Progenitor cell of endocrine pancreas (in vitro differentiated cells): ENCODE measurements at regions not wholly inside any gene's neighbourhood (a gene's known extent, or its start where the extent isn't known, plus 50 kb on each side); places are given as distances from the start of the nearest gene placed in this dataset.
"Not testable (repeated sequence)": the region's sequence is repeated elsewhere in the genome, so short reads cannot be mapped to it uniquely, and the experiment has no call there.

Experiments used
- DNase-seq: peaks from one replicate; pipeline ENCODE4 v3.0.0; 2021; ENCODE audit warnings: low spot score; ENCODE audit not compliant: unreplicated experiment
- H3K27ac Mint-ChIP-seq: 2 replicates; pipeline ENCODE4 v1.8.0; 2021; ENCODE audit warnings: mild to moderate bottlenecking, moderate library complexity, mixed read lengths
- H3K27me3 Mint-ChIP-seq: 2 replicates; pipeline ENCODE4 v1.8.0; 2021; ENCODE audit warnings: mixed read lengths
- H3K36me3 Mint-ChIP-seq: 2 replicates; pipeline ENCODE4 v1.8.0; 2022; ENCODE audit warnings: mixed read lengths; ENCODE audit not compliant: insufficient read depth
- H3K4me1 Mint-ChIP-seq: 2 replicates; pipeline ENCODE4 v1.8.0; 2021; ENCODE audit warnings: low read depth, mixed read lengths
- H3K4me3 Mint-ChIP-seq: 2 replicates; pipeline ENCODE4 v1.8.0; 2021; ENCODE audit warnings: low read depth, mild to moderate bottlenecking, moderate library complexity, mixed read lengths
- H3K9me3 Mint-ChIP-seq: 2 replicates; pipeline ENCODE4 v1.8.0; 2021; ENCODE audit warnings: low read depth, mixed read lengths
- TF ChIP-seq, protein P1 (sequence below): fragments of 200-600 bp; sonication (generic); IDR thresholded peaks from one replicate; pipeline ENCODE4 v1.5.0; 2021; ENCODE audit warnings: antibody characterized with exemption, mild to moderate bottlenecking; ENCODE audit not compliant: unreplicated experiment

DNA sequence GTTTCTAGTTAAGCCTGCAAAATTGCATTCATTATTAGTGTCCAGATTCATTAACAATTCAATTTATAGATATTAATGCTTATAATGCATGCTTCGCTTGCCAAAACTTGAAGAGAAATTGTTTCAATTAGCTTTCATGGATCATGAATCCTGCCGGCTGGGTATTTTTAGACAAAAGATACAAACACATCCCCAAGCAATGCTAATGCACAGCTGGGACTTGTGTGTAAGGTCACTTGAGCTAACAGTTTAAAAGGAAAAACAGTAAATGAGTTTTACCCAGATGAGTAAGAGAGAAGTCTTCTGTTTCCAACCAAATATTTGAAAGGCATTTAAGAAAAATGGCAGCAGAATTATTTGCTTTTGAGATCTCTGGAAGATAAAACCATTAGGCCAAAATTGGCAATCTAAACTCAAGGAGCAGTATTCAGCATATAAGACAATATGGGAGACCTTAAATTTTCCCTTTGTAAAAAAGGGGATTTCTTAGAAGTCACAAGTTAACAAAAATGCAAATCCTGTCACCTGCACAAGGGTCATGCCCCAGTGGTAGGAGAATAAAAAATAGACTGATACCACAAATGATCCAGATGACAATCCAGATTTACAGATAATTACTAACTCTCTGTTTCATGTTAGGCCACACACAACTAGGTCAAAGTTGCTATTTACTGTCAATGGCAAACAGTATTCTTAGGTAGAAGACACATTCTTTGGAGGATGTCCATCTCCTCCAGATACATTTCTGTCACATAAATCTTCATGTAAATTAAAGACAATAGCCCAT, 418.4 kb upstream of the PMFBP1 start:
- H3K4me3 Mint-ChIP-seq, result no peak overlapping the region
- TF ChIP-seq, protein P1, sequence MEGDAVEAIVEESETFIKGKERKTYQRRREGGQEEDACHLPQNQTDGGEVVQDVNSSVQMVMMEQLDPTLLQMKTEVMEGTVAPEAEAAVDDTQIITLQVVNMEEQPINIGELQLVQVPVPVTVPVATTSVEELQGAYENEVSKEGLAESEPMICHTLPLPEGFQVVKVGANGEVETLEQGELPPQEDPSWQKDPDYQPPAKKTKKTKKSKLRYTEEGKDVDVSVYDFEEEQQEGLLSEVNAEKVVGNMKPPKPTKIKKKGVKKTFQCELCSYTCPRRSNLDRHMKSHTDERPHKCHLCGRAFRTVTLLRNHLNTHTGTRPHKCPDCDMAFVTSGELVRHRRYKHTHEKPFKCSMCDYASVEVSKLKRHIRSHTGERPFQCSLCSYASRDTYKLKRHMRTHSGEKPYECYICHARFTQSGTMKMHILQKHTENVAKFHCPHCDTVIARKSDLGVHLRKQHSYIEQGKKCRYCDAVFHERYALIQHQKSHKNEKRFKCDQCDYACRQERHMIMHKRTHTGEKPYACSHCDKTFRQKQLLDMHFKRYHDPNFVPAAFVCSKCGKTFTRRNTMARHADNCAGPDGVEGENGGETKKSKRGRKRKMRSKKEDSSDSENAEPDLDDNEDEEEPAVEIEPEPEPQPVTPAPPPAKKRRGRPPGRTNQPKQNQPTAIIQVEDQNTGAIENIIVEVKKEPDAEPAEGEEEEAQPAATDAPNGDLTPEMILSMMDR, result no peak

DNA sequence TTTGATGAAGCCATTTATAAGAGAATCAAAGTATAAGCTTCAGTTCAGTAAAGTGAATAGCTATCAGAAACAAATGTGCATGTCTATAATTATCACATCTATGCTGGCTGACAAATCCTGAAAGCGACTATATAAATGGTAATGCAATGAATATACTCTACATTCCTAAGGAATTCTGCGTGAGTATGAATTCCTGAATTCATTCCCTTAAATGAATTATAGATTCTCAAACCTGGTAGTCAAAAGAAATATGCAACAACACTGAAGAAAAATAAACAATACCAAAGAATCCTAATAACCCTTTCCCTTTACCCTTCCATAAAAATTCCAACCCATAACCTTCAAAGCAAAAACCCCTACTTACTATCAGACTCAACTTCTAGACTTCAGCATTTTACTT, 416.6 kb upstream of the PMFBP1 start:
- Mint-ChIP-seq H3K4me3 (no peak overlapping the region), H3K9me3 (no peaks in the 10 kb centered on the region), H3K36me3 (no peaks in the 10 kb centered on the region), H3K27me3 (no peaks in the 10 kb centered on the region), H3K27ac (no peak overlapping the region), H3K4me1 (peaks cover 2% of the 10 kb centered on the region)
- DNase-seq, result no peak
- TF ChIP-seq, protein P1, result no peak

More for the DNA sequence above, 418.4 kb upstream of the PMFBP1 start:
- DNase-seq, result no peak
- H3K4me1 Mint-ChIP-seq, result peaks cover 2% of the 10 kb centered on the region
- no peaks in the 10 kb centered on the region for H3K27me3 Mint-ChIP-seq
- H3K36me3 Mint-ChIP-seq, result no peaks in the 10 kb centered on the region
- H3K9me3 Mint-ChIP-seq, result no peaks in the 10 kb centered on the region
- no peak overlapping the region for H3K27ac Mint-ChIP-seq

DNA sequence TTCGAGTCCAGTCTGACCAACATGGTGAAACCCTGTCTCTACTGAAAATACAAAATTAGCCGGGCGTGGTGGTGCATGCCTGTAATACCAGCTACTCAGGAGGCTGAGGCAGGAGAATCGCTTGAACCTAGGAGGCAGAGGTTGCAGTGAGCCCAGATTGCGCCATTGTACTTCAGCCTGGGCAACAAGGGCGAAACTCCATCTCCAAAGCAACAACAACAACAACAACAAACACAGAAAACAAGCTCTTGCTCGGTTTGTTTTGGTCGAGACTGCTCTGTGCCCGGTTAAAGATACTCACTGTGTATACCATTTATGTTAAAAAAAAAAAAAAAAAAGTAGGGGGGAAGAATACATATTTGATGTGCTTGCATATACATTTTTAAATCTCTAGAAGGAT, 406.1 kb upstream of the PMFBP1 start:
- not testable (repeated sequence) for DNase-seq, H3K4me1 Mint-ChIP-seq, H3K27ac Mint-ChIP-seq, H3K36me3 Mint-ChIP-seq, H3K4me3 Mint-ChIP-seq
- Mint-ChIP-seq H3K27me3 (peaks cover 25% of the 10 kb centered on the region), H3K9me3 (peaks cover 14% of the 10 kb centered on the region)

DNA sequence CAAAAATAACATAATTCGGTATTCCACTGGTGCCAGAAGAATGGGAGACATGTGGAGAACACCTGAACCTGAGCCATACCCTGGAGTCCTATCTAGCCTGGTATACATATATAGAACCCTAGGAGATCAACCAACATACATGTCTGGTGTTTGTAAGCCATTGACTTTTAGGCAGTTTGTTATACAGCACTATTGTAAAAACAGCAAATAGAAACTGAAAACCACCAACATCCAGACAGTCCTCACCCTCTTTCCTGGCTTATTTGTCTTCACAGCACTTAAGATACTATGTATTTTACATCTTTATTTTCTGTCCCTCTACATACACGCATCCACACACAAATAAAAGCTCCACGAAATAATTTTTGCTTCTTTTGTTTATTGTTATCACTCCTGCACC, 404.2 kb upstream of the PMFBP1 start:
- Mint-ChIP-seq H3K27ac (no peak overlapping the region), H3K9me3 (no peaks in the 10 kb centered on the region), H3K36me3 (no peaks in the 10 kb centered on the region), H3K4me1 (no peaks in the 10 kb centered on the region), H3K4me3 (no peak overlapping the region), H3K27me3 (peaks cover 29% of the 10 kb centered on the region)
- no peak for DNase-seq
- TF ChIP-seq, protein P1, result no peak

DNA sequence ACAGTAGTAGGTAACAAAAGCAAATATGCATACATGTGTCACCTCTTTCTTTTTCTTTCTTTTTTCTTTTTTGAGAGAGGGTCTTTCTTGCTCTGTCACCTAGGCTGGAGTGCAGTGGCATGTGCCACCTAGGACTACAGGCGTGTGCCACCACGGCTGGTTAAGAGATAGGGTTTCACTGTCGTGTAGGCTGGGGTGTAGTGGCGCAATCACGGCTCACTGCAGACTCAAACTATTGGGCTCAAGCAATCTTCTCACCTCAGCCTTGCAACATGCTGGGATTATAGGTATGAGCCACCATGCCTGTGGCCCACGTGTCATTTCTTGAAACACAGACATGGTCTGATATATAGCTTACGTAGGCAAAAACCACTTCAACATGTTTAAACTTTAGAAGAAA, 397.7 kb upstream of the PMFBP1 start:
- no peak for DNase-seq
- no peak overlapping the region for H3K27ac Mint-ChIP-seq
- H3K9me3 Mint-ChIP-seq, result no peaks in the 10 kb centered on the region
- no peak overlapping the region for H3K4me3 Mint-ChIP-seq
- peaks cover 1% of the 10 kb centered on the region for H3K4me1 Mint-ChIP-seq
- no peaks in the 10 kb centered on the region for H3K36me3 Mint-ChIP-seq
- TF ChIP-seq, protein P1, result no peak
- H3K27me3 Mint-ChIP-seq, result peaks cover 55% of the 10 kb centered on the region

DNA sequence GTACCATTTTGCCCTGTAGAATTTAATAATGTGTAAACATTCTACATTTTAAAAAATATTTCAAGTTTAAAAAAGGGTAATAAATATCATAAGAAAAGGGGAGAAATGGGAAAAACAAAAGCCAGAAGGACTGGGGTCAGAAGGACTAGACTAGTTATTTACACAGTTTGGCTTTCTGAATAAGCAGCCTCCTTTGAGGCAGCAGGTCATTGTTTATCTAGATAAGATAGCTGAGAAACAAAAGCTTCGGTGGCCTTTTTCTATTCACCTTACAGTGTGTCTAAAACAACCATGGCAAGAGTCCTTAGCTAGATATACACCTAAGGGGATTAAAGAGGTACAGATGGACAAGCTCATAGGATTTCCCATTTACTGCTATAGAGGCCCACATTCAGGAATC, 396.5 kb upstream of the PMFBP1 start:
- Mint-ChIP-seq H3K27ac (no peak overlapping the region), H3K4me1 (peaks cover 1% of the 10 kb centered on the region), H3K36me3 (no peaks in the 10 kb centered on the region), H3K4me3 (no peak overlapping the region), H3K9me3 (no peaks in the 10 kb centered on the region), H3K27me3 (peaks cover 53% of the 10 kb centered on the region)
- DNase-seq, result no peak
- TF ChIP-seq, protein P1, result no peak
